MM.1S (cell line): ENCODE measurements at regions not wholly inside any gene's neighbourhood (a gene's known extent, or its start where the extent isn't known, plus 50 kb on each side); places are given as distances from the start of the nearest gene placed in this dataset.

Experiments
- EZH2 ChIP-seq: fragments of 300-600 bp; sonication (generic); optimal IDR thresholded peaks from 2 replicates; pipeline ENCODE3; 2017; ENCODE audit warnings: low read depth, mild to moderate bottlenecking, antibody characterized with exemption, low read length, mixed read lengths
- TF ChIP-seq, protein P1 (sequence below): fragments of 300-600 bp; sonication (generic); IDR thresholded peaks from 2 replicates; pipeline ENCODE4 v1.5.1; 2016; ENCODE audit warnings: antibody characterized with exemption, low read length, mixed read lengths

DNA sequence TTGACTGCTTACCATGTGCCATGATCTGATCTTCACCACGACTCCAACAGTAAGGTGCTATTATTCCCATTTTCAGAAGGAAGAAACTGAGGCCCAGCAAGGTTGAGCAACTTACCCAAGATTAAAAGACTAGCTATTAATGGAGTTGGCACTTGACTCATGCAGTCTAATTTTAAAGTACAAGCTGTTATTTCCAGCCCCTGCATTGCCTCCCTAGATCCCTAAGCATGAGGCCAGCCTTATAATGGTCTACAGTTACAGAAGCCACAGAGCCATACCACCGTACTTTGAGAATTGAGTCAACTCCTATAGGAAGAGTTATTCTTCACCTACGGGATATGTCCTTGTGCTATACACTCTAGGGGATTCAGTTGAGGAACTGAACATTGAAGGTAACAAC, 66.7 kb upstream of the RBM19 start:
- TF ChIP-seq, protein P1, sequence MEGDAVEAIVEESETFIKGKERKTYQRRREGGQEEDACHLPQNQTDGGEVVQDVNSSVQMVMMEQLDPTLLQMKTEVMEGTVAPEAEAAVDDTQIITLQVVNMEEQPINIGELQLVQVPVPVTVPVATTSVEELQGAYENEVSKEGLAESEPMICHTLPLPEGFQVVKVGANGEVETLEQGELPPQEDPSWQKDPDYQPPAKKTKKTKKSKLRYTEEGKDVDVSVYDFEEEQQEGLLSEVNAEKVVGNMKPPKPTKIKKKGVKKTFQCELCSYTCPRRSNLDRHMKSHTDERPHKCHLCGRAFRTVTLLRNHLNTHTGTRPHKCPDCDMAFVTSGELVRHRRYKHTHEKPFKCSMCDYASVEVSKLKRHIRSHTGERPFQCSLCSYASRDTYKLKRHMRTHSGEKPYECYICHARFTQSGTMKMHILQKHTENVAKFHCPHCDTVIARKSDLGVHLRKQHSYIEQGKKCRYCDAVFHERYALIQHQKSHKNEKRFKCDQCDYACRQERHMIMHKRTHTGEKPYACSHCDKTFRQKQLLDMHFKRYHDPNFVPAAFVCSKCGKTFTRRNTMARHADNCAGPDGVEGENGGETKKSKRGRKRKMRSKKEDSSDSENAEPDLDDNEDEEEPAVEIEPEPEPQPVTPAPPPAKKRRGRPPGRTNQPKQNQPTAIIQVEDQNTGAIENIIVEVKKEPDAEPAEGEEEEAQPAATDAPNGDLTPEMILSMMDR: no peak
- TF ChIP-seq EZH2: no peak
